Fibroblast of mammary gland (primary cell): ENCODE measurements at regions not wholly inside any gene's neighbourhood (a gene's known extent, or its start where the extent isn't known, plus 50 kb on each side); places are given as distances from the start of the nearest gene placed in this dataset.

Source experiments
- DNase-seq: peaks from one replicate; pipeline ENCODE4 v3.0.0-alpha.2; 2010; ENCODE audit warnings: low read depth
- H3K4me3 ChIP-seq: 2 replicates; pipeline ENCODE4 v1.5.1; 2011; ENCODE audit warnings: low read depth, mild to moderate bottlenecking, low read length, moderate library complexity; ENCODE audit not compliant: control insufficient read depth
- TF ChIP-seq, protein P1 (sequence below): conservative IDR thresholded peaks from 2 replicates; pipeline ENCODE4 v1.5.1; 2011; ENCODE audit warnings: low read depth, low read length, inconsistent platforms; ENCODE audit not compliant: control insufficient read depth, insufficient read depth

DNA sequence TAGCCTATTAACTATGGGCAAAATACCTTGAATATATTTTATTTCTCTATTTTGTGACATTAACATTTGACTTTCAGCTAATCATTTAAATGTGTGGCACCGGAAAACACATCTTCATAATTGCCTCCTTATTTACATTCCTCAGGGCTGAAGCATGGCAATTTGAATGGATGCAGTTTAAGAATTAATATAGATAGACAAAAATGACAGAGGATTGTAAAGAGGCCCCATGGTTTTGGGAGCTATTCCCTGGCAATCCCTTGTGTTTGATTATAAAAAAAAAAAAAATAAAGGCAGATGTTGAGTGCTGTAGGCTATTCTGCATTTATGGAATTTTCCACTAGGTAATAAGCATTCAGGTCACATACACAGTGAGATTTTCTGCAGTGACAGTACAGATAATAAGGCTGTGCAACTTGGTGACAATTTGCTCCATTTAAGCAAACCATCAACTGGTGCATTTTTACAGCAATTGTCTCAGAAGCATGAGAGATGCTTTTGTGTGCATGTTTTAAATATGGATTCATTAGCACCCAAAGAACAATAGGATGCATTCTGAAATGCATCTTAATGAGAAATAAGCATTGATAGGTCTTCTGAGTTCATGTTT is 123.2 kb upstream of the SLC38A4 start:
- no peak for DNase-seq
- TF ChIP-seq, protein P1, sequence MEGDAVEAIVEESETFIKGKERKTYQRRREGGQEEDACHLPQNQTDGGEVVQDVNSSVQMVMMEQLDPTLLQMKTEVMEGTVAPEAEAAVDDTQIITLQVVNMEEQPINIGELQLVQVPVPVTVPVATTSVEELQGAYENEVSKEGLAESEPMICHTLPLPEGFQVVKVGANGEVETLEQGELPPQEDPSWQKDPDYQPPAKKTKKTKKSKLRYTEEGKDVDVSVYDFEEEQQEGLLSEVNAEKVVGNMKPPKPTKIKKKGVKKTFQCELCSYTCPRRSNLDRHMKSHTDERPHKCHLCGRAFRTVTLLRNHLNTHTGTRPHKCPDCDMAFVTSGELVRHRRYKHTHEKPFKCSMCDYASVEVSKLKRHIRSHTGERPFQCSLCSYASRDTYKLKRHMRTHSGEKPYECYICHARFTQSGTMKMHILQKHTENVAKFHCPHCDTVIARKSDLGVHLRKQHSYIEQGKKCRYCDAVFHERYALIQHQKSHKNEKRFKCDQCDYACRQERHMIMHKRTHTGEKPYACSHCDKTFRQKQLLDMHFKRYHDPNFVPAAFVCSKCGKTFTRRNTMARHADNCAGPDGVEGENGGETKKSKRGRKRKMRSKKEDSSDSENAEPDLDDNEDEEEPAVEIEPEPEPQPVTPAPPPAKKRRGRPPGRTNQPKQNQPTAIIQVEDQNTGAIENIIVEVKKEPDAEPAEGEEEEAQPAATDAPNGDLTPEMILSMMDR: no peak
- no peak overlapping the region for H3K4me3 ChIP-seq

DNA sequence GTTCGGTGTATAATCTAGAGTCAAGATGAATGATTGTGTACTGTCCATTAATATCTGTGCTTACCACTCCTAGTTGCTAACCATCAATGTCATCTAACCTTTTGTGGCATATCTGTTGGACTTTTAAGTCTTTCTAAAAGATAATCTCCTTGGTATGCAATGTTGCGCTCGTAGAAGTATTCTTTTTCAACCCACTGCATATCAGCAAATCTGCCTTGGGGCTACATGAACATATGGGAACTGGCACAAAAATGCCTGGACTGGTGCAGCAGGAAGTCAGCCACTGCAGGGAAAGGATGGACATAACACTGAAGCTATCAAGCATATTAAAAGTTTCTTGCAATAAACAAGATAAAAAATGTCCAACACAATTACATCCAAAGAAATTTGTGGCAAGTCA is 124.3 kb upstream of the SLC38A4 start:
- TF ChIP-seq, protein P1: no peak
- no peak overlapping the region for H3K4me3 ChIP-seq
- no peak for DNase-seq

DNA sequence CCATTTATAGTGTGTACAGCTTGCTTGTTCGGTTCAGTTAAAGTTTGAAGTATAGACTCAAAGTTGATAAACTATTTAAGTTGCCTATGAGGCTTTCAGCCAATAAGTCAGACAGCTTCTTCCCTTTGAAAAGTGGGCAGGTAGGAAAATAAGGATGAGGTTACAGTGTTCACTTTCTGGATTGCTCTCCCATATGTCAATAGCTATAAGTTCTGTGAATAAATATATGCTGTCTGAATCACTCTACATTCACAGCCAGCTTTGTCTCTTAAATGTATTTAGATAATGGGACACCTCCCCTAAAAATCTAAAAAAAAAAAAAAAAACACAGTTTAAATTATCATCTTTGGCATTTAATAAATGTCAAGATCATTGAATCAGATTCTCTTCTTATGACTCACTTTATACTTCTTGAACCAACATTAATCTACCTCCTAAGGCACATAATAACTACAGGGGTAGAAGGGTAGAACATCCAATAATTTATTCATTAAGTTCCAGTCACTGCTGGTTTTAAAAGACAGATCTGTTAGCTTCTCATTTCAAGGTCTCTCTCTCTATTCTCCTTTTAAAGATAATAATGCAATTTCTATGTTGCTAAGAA is 126.4 kb upstream of the PCED1B start:
- DNase-seq: no peak
- TF ChIP-seq, protein P1: no peak
- no peak overlapping the region for H3K4me3 ChIP-seq

DNA sequence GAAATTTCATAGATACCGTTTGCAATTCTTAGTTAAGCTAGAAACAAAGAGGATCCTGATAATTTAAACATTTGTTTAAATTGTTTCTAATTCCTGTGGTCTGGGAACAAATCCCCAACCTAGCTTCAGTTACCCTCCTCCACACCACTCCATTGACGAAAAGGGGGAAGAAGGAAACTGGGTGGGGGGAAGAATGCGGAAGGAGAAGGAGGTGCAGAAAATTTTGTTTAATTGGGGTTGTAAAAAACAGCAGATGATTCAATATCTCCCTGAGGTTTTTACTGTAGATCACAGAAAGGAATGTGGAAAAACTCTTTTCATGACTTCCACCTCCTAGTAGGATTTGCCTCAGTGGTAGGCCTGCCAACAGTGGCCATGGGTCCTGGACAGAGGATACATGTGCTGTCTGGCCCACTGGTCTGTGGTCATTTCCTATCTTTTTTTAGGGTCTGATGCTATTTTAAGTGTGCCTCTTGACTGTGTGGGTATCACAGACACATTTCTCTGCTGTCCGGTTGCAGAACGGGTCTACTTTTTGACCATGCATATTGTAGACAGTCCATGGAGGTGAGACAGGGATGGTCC is 122.9 kb upstream of the PCED1B start:
- DNase-seq: no peak
- TF ChIP-seq, protein P1: no peak
- H3K4me3 ChIP-seq: no peak overlapping the region

DNA sequence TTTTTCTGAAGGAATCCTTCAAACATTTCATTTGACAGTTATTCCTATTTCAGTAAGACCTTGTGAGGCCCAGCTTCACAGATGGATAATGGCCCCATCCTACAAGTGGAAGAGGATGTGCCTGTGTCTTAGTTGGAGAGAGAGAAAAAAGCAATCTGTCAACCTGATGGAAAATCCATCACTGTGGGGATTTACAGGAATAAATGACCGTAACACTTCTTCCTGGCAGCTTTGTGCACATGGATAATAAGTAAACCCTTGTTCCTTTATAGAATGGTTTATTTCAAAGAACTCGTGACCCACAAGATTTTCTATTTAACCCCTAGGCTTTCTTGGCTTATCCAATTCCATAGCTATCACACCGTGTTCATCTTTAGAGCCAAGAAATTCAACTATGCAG is 121.4 kb upstream of the PCED1B start:
- no peak for DNase-seq
- H3K4me3 ChIP-seq: no peak overlapping the region
- TF ChIP-seq, protein P1: no peak

DNA sequence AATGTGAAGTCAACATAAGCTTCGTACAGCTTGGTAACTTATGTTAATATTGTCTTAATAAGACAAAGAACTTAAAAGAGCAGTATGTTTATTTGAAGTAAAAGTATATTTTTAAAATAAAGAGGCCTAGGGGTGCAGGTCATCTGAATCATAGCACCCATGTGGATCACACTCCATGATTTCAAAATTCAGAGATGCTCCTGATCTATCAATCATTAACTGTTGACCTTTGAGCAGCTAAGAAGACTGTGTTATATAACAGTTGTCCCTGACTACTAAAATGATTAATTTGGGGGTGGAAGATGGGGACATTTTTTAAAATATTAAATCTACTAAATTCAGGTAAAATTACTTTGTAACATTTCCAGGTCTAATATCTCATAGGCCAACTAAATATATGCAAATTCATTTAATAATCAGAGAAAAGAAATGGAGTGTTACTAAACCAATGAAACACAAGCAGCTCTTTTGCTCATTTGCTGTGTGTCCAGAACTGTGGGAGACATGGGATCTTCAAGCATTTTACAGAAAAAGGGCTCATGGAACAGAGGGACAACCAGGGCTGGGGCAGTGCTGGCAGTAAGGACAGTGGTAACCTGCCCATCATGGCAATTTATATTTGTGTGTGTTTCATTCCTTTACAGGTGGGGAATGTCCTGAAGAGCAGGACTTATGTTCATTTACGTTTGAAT is 120.7 kb upstream of the PCED1B start:
- no peak for DNase-seq
- TF ChIP-seq, protein P1: no peak
- H3K4me3 ChIP-seq: no peak overlapping the region
